Trophoblast cell (in vitro differentiated cells and primary cell): ENCODE measurements at regions not wholly inside any gene's neighbourhood (a gene's known extent, or its start where the extent isn't known, plus 50 kb on each side); places are given as distances from the start of the nearest gene placed in this dataset.
A peak's percentile ranks its signal among the peaks of the same experiment; 100 is the strongest.

Experiments used
- DNase-seq, 2 donors: peaks; one replicate each; pipeline ENCODE4 v3.0.0-alpha.2; 2016
- H2AFZ ChIP-seq: 2 replicates; pipeline ENCODE4 v1.6.1; 2013; ENCODE audit warnings: low read length, moderate library complexity, mild to moderate bottlenecking; ENCODE audit not compliant: insufficient read depth, poor library complexity
- H2AK5ac ChIP-seq: 2 replicates; pipeline ENCODE4 v1.6.1; 2013; ENCODE audit warnings: mild to moderate bottlenecking, low read length
- H2BK120ac ChIP-seq: 2 replicates; pipeline ENCODE4 v1.6.1; 2013; ENCODE audit warnings: low read length, mild to moderate bottlenecking, moderate library complexity; ENCODE audit not compliant: insufficient read depth, poor library complexity
- H2BK12ac ChIP-seq: 2 replicates; pipeline ENCODE4 v1.6.1; 2013; ENCODE audit warnings: mild to moderate bottlenecking, low read length, moderate library complexity
- H2BK5ac ChIP-seq: 2 replicates; pipeline ENCODE4 v1.6.1; 2013; ENCODE audit warnings: low read length, low read depth, moderate library complexity, mild to moderate bottlenecking; ENCODE audit not compliant: poor library complexity
- H3K14ac ChIP-seq: 2 replicates; pipeline ENCODE4 v1.6.1; 2013; ENCODE audit warnings: mild to moderate bottlenecking, low read length
- H3K18ac ChIP-seq: 2 replicates; pipeline ENCODE4 v1.6.1; 2013; ENCODE audit warnings: mild to moderate bottlenecking, low read length
- H3K23ac ChIP-seq: 2 replicates; pipeline ENCODE4 v1.6.1; 2013; ENCODE audit warnings: low read length
- H3K27ac ChIP-seq: 2 replicates; pipeline ENCODE4 v1.5.1; 2013; ENCODE audit warnings: low read depth, mild to moderate bottlenecking, inconsistent platforms, low read length, moderate library complexity
- H3K27me3 ChIP-seq: 2 replicates; pipeline ENCODE4 v1.6.1; 2013; ENCODE audit warnings: inconsistent platforms, mild to moderate bottlenecking, low read length, moderate library complexity; ENCODE audit not compliant: insufficient read depth
- H3K36me3 ChIP-seq, 2 experiments: 1 replicate in 1 of 2; 2 replicates in 1 of 2; pipeline ENCODE4 v1.6.1; 2013; ENCODE audit warnings: low read length in 2 of 2, mild to moderate bottlenecking in 2 of 2, moderate library complexity in 1 of 2; ENCODE audit not compliant: insufficient read depth in 2 of 2, control insufficient read depth in 1 of 2
- H3K4ac ChIP-seq: 2 replicates; pipeline ENCODE4 v1.6.1; 2013; ENCODE audit warnings: low read depth, mild to moderate bottlenecking, low read length, moderate library complexity
- H3K4me1 ChIP-seq, 2 experiments: 1 replicate in 1 of 2; 2 replicates in 1 of 2; pipeline ENCODE4 v1.6.1; 2013; ENCODE audit warnings: low read length in 2 of 2, mild to moderate bottlenecking in 2 of 2, moderate library complexity in 1 of 2; ENCODE audit not compliant: insufficient read depth in 2 of 2, control insufficient read depth in 1 of 2
- H3K4me2 ChIP-seq: 2 replicates; pipeline ENCODE4 v1.6.1; 2013; ENCODE audit warnings: inconsistent platforms, mild to moderate bottlenecking, low read length, moderate library complexity
- H3K4me3 ChIP-seq: 2 replicates; pipeline ENCODE4 v1.5.1; 2013; ENCODE audit warnings: mild to moderate bottlenecking, low read depth, low read length, inconsistent platforms
- H3K79me1 ChIP-seq: one replicate; pipeline ENCODE4 v1.6.1; 2013; ENCODE audit warnings: low read length
- H3K79me2 ChIP-seq: 2 replicates; pipeline ENCODE4 v1.6.1; 2013; ENCODE audit warnings: low read length, mild to moderate bottlenecking; ENCODE audit not compliant: control insufficient read depth, insufficient read depth, poor library complexity
- H3K9ac ChIP-seq: 2 replicates; pipeline ENCODE4 v1.6.1; 2013; ENCODE audit warnings: mild to moderate bottlenecking, low read length
- H3K9me3 ChIP-seq: 2 replicates; pipeline ENCODE4 v1.6.1; 2013; ENCODE audit warnings: low read depth, mild to moderate bottlenecking, control low read depth, inconsistent platforms, low read length; ENCODE audit not compliant: insufficient read depth
- H4K12ac ChIP-seq: 2 replicates; pipeline ENCODE4 v1.6.1; 2013; ENCODE audit warnings: low read depth, mild to moderate bottlenecking, low read length, moderate library complexity
- H4K8ac ChIP-seq: 2 replicates; pipeline ENCODE4 v1.6.1; 2013; ENCODE audit warnings: low read depth, mild to moderate bottlenecking, low read length, moderate library complexity
- H4K91ac ChIP-seq: one replicate; pipeline ENCODE4 v1.6.1; 2013; ENCODE audit warnings: low read depth, mild to moderate bottlenecking, low read length, moderate library complexity
- WGBS: extraction: QIAGEN DNeasy Blood & Tissue Kit; methylation state at CpG from one replicate; pipeline ENCODE4 v1.1.7; 2013; ENCODE audit warnings: missing lambda C conversion rate; ENCODE audit not compliant: insufficient read length, insufficient coverage; ENCODE audit errors: extremely low coverage; 5-methylcytosine and 5-hydroxymethylcytosine counted together

GRCh38 chr2:23273786-23274185, 111.2 kb upstream of the KLHL29 start:
- Histone ChIP-seq H2AK5ac (no peak overlapping the region), H3K4me3 (no peak overlapping the region), H3K27me3 (no peaks in the 10 kb centered on the region), H3K4me2 (no peak overlapping the region), H3K79me2 (no peaks in the 10 kb centered on the region), H4K91ac (no peak overlapping the region), H2BK12ac (no peak overlapping the region), H4K8ac (no peak overlapping the region), H3K14ac (no peak overlapping the region), H2AFZ (no peak overlapping the region), H3K23ac (no peak overlapping the region), H3K9me3 (no peaks in the 10 kb centered on the region), H4K12ac (no peak overlapping the region), H3K79me1 (no peaks in the 10 kb centered on the region), H3K18ac (no peak overlapping the region), H2BK5ac (no peak overlapping the region), H3K36me3 (no peaks in the 10 kb centered on the region), H3K9ac (no peak overlapping the region), H2BK120ac (no peak overlapping the region), H3K27ac (no peak overlapping the region), H3K4me1 (no peaks in the 10 kb centered on the region), H3K4ac (no peak overlapping the region)
- DNase-seq: peak in 1 of 2 donors; percentile 53
- no CpG with 5 or more reads among the region's 3 CpGs for WGBS

GRCh38 chr2:23280401-23280800, 104.6 kb upstream of the KLHL29 start:
- H4K12ac ChIP-seq: no peak overlapping the region
- H2BK12ac ChIP-seq: no peak overlapping the region
- peaks cover 12% of the 10 kb centered on the region for H3K79me1 ChIP-seq
- no peak overlapping the region for H3K14ac ChIP-seq
- no peak overlapping the region for H3K18ac ChIP-seq
- no peak overlapping the region for H2AK5ac ChIP-seq
- H4K91ac ChIP-seq: no peak overlapping the region
- no peak overlapping the region for H3K4ac ChIP-seq
- no peaks in the 10 kb centered on the region for H3K9me3 ChIP-seq
- no peak for DNase-seq
- peaks cover 9 to 11% of the 10 kb centered on the region in 2 experiments for H3K4me1 ChIP-seq
- no peak overlapping the region for H4K8ac ChIP-seq
- no CpG with 5 or more reads among the region's 2 CpGs for WGBS
- H3K9ac ChIP-seq: no peak overlapping the region
- no peak overlapping the region for H2AFZ ChIP-seq
- no peak overlapping the region for H3K4me3 ChIP-seq
- no peak overlapping the region for H3K23ac ChIP-seq
- H2BK120ac ChIP-seq: no peak overlapping the region
- no peaks in the 10 kb centered on the region for H3K27me3 ChIP-seq
- no peaks in the 10 kb centered on the region for H3K36me3 ChIP-seq
- no peak overlapping the region for H2BK5ac ChIP-seq
- H3K27ac ChIP-seq: no peak overlapping the region
- no peak overlapping the region for H3K4me2 ChIP-seq
- no peaks in the 10 kb centered on the region for H3K79me2 ChIP-seq

- Histone ChIP-seq H3K4ac (no peak overlapping the region), H2BK120ac (no peak overlapping the region)
Measured at GRCh38 chr2:23283653-23284052, 101.3 kb upstream of the KLHL29 start.

GRCh38 chr2:23285091-23285800, 99.7 kb upstream of the KLHL29 start:
- no peak overlapping the region for H2AK5ac ChIP-seq
- H4K12ac ChIP-seq: no peak overlapping the region
- WGBS: no CpG with 5 or more reads among the region's 1 CpG
- H3K4me2 ChIP-seq: peak overlapping the region; percentile 15
- H3K36me3 ChIP-seq: no peaks in the 10 kb centered on the region
- H3K4me3 ChIP-seq: no peak overlapping the region
- H3K4me1 ChIP-seq: peaks cover 18 to 27% of the 10 kb centered on the region in 2 experiments
- peak overlapping the region; percentile 80 for H4K91ac ChIP-seq
- no peak overlapping the region for H4K8ac ChIP-seq
- H2BK120ac ChIP-seq: peak overlapping the region; percentile 52
- no peaks in the 10 kb centered on the region for H3K9me3 ChIP-seq
- no peak overlapping the region for H3K18ac ChIP-seq
- peaks cover 27% of the 10 kb centered on the region for H3K79me1 ChIP-seq
- peak; percentile 46 to 53 for DNase-seq
- H2BK12ac ChIP-seq: peak overlapping the region; percentile 25
- no peaks in the 10 kb centered on the region for H3K79me2 ChIP-seq
- no peak overlapping the region for H2AFZ ChIP-seq
- no peak overlapping the region for H3K9ac ChIP-seq
- peak overlapping the region; percentile 49 for H2BK5ac ChIP-seq
- H3K27ac ChIP-seq: peak overlapping the region; percentile 89
- no peaks in the 10 kb centered on the region for H3K27me3 ChIP-seq
- no peak overlapping the region for H3K4ac ChIP-seq
- no peak overlapping the region for H3K23ac ChIP-seq
- H3K14ac ChIP-seq: no peak overlapping the region

More at GRCh38 chr2:23283653-23284052, 101.3 kb upstream of the KLHL29 start:
- H3K27me3 ChIP-seq: no peaks in the 10 kb centered on the region
- DNase-seq: peak; percentile 35 to 68
- H2BK5ac ChIP-seq: no peak overlapping the region
- H3K18ac ChIP-seq: no peak overlapping the region
- H4K8ac ChIP-seq: no peak overlapping the region
- H3K36me3 ChIP-seq: no peaks in the 10 kb centered on the region
- H3K4me3 ChIP-seq: no peak overlapping the region
- no peaks in the 10 kb centered on the region for H3K9me3 ChIP-seq
- H3K23ac ChIP-seq: no peak overlapping the region
- no CpG with 5 or more reads among the region's 3 CpGs for WGBS
- no peak overlapping the region for H4K91ac ChIP-seq
- no peak overlapping the region for H2AFZ ChIP-seq
- H4K12ac ChIP-seq: no peak overlapping the region
- no peak overlapping the region for H3K27ac ChIP-seq
- peaks cover 18 to 27% of the 10 kb centered on the region in 2 experiments for H3K4me1 ChIP-seq
- no peaks in the 10 kb centered on the region for H3K79me2 ChIP-seq
- no peak overlapping the region for H2AK5ac ChIP-seq
- no peak overlapping the region for H2BK12ac ChIP-seq
- H3K14ac ChIP-seq: no peak overlapping the region
- no peak overlapping the region for H3K9ac ChIP-seq
- H3K4me2 ChIP-seq: no peak overlapping the region
- H3K79me1 ChIP-seq: peaks cover 27% of the 10 kb centered on the region
